ENCODE measurements at regions not wholly inside any gene's neighbourhood (a gene's known extent, or its start where the extent isn't known, plus 50 kb on each side); places are given as distances from the start of the nearest gene placed in this dataset.

- Histone ChIP-seq H3K56ac (ENCODE audit: extremely low read depth, insufficient read depth, low read length) (no peak overlapping the region), H3K4me1 (ENCODE audit: control insufficient read depth, insufficient read depth, low read length) (no peaks in the 10 kb centered on the region), H3K9ac (ENCODE audit: low read depth, low read length) (no peak overlapping the region), H2AFZ (replicated peaks; ENCODE audit: low read length, poor library complexity) (no peak overlapping the region), H3K27ac (ENCODE audit: insufficient read depth, low read length) (no peak overlapping the region), H3K27me3 (ENCODE audit: control insufficient read depth, insufficient read depth, low read length) (no peaks in the 10 kb centered on the region), H3K4ac (ENCODE audit: low read depth, low read length) (no peak overlapping the region), H3K14ac (replicated peaks; ENCODE audit: low read depth, low read length) (no peak overlapping the region), H2AK9ac (replicated peaks; ENCODE audit: low read depth, low read length, poor library complexity) (no peak overlapping the region), H4K20me1 (ENCODE audit: insufficient read depth, low read length) (no peaks in the 10 kb centered on the region), H2BK120ac (ENCODE audit: low read depth, low read length) (no peak overlapping the region), H3K79me1 (ENCODE audit: low read depth in 1 of 2, low read length in 2 of 2) (no peaks in the 10 kb centered on the region), H3K36me3 (ENCODE audit: control insufficient read depth, insufficient read depth, low read length) (no peaks in the 10 kb centered on the region), H3K4me3 (ENCODE audit: insufficient read depth, low read depth, low read length) (no peak overlapping the region), H4K5ac (ENCODE audit: low read depth, low read length) (no peak overlapping the region), H4K8ac (ENCODE audit: low read depth in 2 of 2, low read length in 2 of 2) (no peak overlapping the region), H3K23ac (ENCODE audit: low read depth, low read length) (no peak overlapping the region), H3K9me1 (ENCODE audit: insufficient read depth, low read length) (no peaks in the 10 kb centered on the region), H3K4me2 (ENCODE audit: low read depth, low read length) (no peak overlapping the region), H2BK15ac (ENCODE audit: low read depth, low read length) (no peak overlapping the region), H3K9me3 (ENCODE audit: control insufficient read depth, insufficient read depth, low read length) (no peaks in the 10 kb centered on the region), H3K18ac (ENCODE audit: low read depth, low read length) (no peak overlapping the region), H2BK20ac (ENCODE audit: low read depth, low read length) (no peak overlapping the region), H4K91ac (ENCODE audit: insufficient read depth, low read depth, low read length) (no peak overlapping the region), H2AK5ac (ENCODE audit: low read depth, low read length) (no peak overlapping the region), H2BK5ac (ENCODE audit: low read depth, low read length, poor library complexity, severe bottlenecking) (no peak overlapping the region)
- ATAC-seq (ENCODE audit: low read depth) = no peak
- in situ Hi-C loops (cut with MboI; ENCODE audit: low sequenced_read_pairs) (no loop called here), intact Hi-C loops (cut with micrococcal nuclease) (no loop called here), dilution Hi-C loops (cut with HindIII; ENCODE audit: low sequenced_read_pairs, unreplicated experiment) (no loop called here)
- POLR2A ChIA-PET (ENCODE audit: unreplicated experiment) = no interaction called here
- no peak for TF ChIP-seq RFX5 (IDR thresholded peaks at IDR 0.05; ENCODE audit: low read depth, low read length)
- TF ChIP-seq USF2 (IDR thresholded peaks at IDR 0.05; ENCODE audit: low read depth, low read length) = no peak
- TF ChIP-seq MAZ (IDR thresholded peaks at IDR 0.05; ENCODE audit: borderline replicate concordance, low read depth, low read length) = no peak
- TF ChIP-seq ELK1 (IDR thresholded peaks at IDR 0.05; ENCODE audit: borderline replicate concordance, low read depth, low read length) = no peak
- no peak for TF ChIP-seq SMC3 (IDR thresholded peaks at IDR 0.05; ENCODE audit: low read depth, low read length)
- TF ChIP-seq POLR2A (IDR thresholded peaks at IDR 0.05; ENCODE audit: low read depth, low read length) = no peak
- no peak for TF ChIP-seq RCOR1 (IDR thresholded peaks at IDR 0.05; ENCODE audit: insufficient replicate concordance, low read length)
- TF ChIP-seq CHD1 (IDR thresholded peaks at IDR 0.05; ENCODE audit: low read depth, low read length) = no peak
- TF ChIP-seq MAFK (IDR thresholded peaks at IDR 0.05; ENCODE audit: low read depth, low read length) = no peak
- no peak for TF ChIP-seq FOS (IDR thresholded peaks at IDR 0.05; ENCODE audit: low read depth, low read length)
- TF ChIP-seq CTCF (conservative IDR thresholded peaks at IDR 0.05; ENCODE audit: low read depth, low read length) = no peak
- TF ChIP-seq RAD21 (IDR thresholded peaks at IDR 0.05; ENCODE audit: low read length) = no peak
- TF ChIP-seq CEBPB (IDR thresholded peaks at IDR 0.05; ENCODE audit: low read depth, low read length) = no peak
- TF ChIP-seq BHLHE40 (IDR thresholded peaks at IDR 0.05; ENCODE audit: low read depth, low read length) = no peak
- CTCF ChIA-PET = no interaction called here
- no TSS peak for BruUV-seq (replicated peaks)
- no CpG with 5 or more reads among the region's 1 CpG for WGBS, 2 experiments (ENCODE audit: extremely low coverage in 2 of 2, insufficient read length in 1 of 2)
- DNase-seq = no peak
Measured at GRCh38 chr7:10912077-10912476, 61.6 kb upstream of the PHF14 start.

Data from IMR-90 (cell line).